HG03135 (cell line): ENCODE measurements at regions not wholly inside any gene's neighbourhood (a gene's known extent, or its start where the extent isn't known, plus 50 kb on each side); places are given as distances from the start of the nearest gene placed in this dataset.
"Not testable (repeated sequence)": the region's sequence is repeated elsewhere in the genome, so short reads cannot be mapped to it uniquely, and the experiment has no call there.

Source experiments
- ATAC-seq: cut with Tn5 transposase; IDR thresholded peaks from one replicate; pipeline ENCODE4 v1.9.1; 2021; ENCODE audit warnings: mild to moderate bottlenecking, moderate library complexity; ENCODE audit not compliant: unreplicated experiment

GRCh38 chr1:187498028-187498427 is 669.3 kb downstream of the PLA2G4A start:
- no peak for ATAC-seq

- ATAC-seq = no peak
Observed at GRCh38 chr1:187504779-187505178, 676.0 kb downstream of the PLA2G4A start.

GRCh38 chr1:187509091-187509490 is 680.3 kb downstream of the PLA2G4A start:
- no peak for ATAC-seq

- no peak for ATAC-seq
Observed at GRCh38 chr1:187513190-187513589, 684.4 kb downstream of the PLA2G4A start.

- no peak for ATAC-seq
Observed at GRCh38 chr1:187514110-187514509, 685.4 kb downstream of the PLA2G4A start.

- ATAC-seq = no peak
Observed at GRCh38 chr1:187516874-187517273, 688.1 kb downstream of the PLA2G4A start.

- ATAC-seq = no peak
Observed at GRCh38 chr1:187517546-187517945, 688.8 kb downstream of the PLA2G4A start.

- ATAC-seq = no peak
Observed at GRCh38 chr1:187527346-187527745, 698.6 kb downstream of the PLA2G4A start.

GRCh38 chr1:187537936-187538335 is 709.2 kb downstream of the PLA2G4A start:
- ATAC-seq = no peak

GRCh38 chr1:187549540-187549939 is 720.8 kb downstream of the PLA2G4A start:
- ATAC-seq = no peak

GRCh38 chr1:187551061-187551460 is 722.3 kb downstream of the PLA2G4A start:
- ATAC-seq = no peak

GRCh38 chr1:187563191-187563590 is 734.4 kb downstream of the PLA2G4A start:
- ATAC-seq = no peak

- no peak for ATAC-seq
Observed at GRCh38 chr1:187566354-187566753, 737.6 kb downstream of the PLA2G4A start.

GRCh38 chr1:187568067-187568466 is 739.3 kb downstream of the PLA2G4A start:
- no peak for ATAC-seq

- no peak for ATAC-seq
Observed at GRCh38 chr1:187570166-187570565, 741.4 kb downstream of the PLA2G4A start.

GRCh38 chr1:187577610-187578009 is 748.9 kb downstream of the PLA2G4A start:
- ATAC-seq = no peak

- ATAC-seq = no peak
Observed at GRCh38 chr1:187588917-187589316, 760.2 kb downstream of the PLA2G4A start.

- ATAC-seq = no peak
Observed at GRCh38 chr1:187605736-187606135, 777.0 kb downstream of the PLA2G4A start.

- ATAC-seq = not testable (repeated sequence)
Observed at GRCh38 chr1:187615853-187616735, 787.3 kb downstream of the PLA2G4A start.

GRCh38 chr1:187616830-187617229 is 788.1 kb downstream of the PLA2G4A start:
- ATAC-seq = not testable (repeated sequence)

GRCh38 chr1:187617776-187618175 is 789.0 kb downstream of the PLA2G4A start:
- ATAC-seq = no peak

GRCh38 chr1:187619175-187619574 is 790.4 kb downstream of the PLA2G4A start:
- ATAC-seq = no peak

- no peak for ATAC-seq
Observed at GRCh38 chr1:187621951-187622350, 793.2 kb downstream of the PLA2G4A start.
